IMR-90 (cell line): ENCODE measurements at regions not wholly inside any gene's neighbourhood (a gene's known extent, or its start where the extent isn't known, plus 50 kb on each side); places are given as distances from the start of the nearest gene placed in this dataset.

Experiments
- ATAC-seq: fragments of 200-7000 bp; cut with Tn5 transposase; 2 replicates; pipeline ENCODE4 v1.9.1; 2020; ENCODE audit warnings: low read depth, mild to moderate bottlenecking, moderate library complexity
- BruUV-seq: library from RNA; stranded (reverse); fragments of 400-500 nt; replicated peaks from 2 replicates; lab custom pipeline; 2021; lab: Mats Ljungman, UMichigan
- CTCF ChIA-PET: fragments of 300-600 bp; formaldehyde crosslinking; extraction: SDS; loops from one replicate; lab custom pipeline; 2021; ENCODE audit warnings: antibody characterized with exemption; lab: Yijun Ruan, JAX
- POLR2A ChIA-PET: fragments of 300-600 bp; sonication (Branson Sonifier 250); formaldehyde crosslinking; loops from one replicate; lab custom pipeline; 2022; ENCODE audit warnings: antibody characterized with exemption; ENCODE audit not compliant: unreplicated experiment; lab: Charles Lee
- DNase-seq: peaks from one replicate; pipeline ENCODE4 v3.0.0; 2013
- H2AFZ ChIP-seq: replicated peaks from 2 replicates; pipeline ENCODE3; 2013; ENCODE audit warnings: low read length, mild to moderate bottlenecking; ENCODE audit not compliant: poor library complexity
- H2AK5ac ChIP-seq: 2 replicates; pipeline ENCODE4 v1.6.1; 2013; ENCODE audit warnings: low read depth, low read length, inconsistent platforms
- H2AK9ac ChIP-seq: replicated peaks from 2 replicates; pipeline ENCODE3; 2013; ENCODE audit warnings: mild to moderate bottlenecking, low read depth, low read length, moderate library complexity; ENCODE audit not compliant: poor library complexity
- H2BK120ac ChIP-seq: 2 replicates; pipeline ENCODE4 v1.6.1; 2013; ENCODE audit warnings: low read depth, low read length, inconsistent platforms
- H2BK15ac ChIP-seq: 3 replicates; pipeline ENCODE4 v1.6.1; 2013; ENCODE audit warnings: low read depth, low read length, inconsistent platforms
- H2BK20ac ChIP-seq: 2 replicates; pipeline ENCODE4 v1.6.1; 2013; ENCODE audit warnings: low read depth, mild to moderate bottlenecking, inconsistent platforms, low read length, moderate library complexity
- H2BK5ac ChIP-seq: 2 replicates; pipeline ENCODE4 v1.6.1; 2013; ENCODE audit warnings: mild to moderate bottlenecking, low read depth, low read length, inconsistent platforms; ENCODE audit not compliant: poor library complexity, severe bottlenecking
- H3K14ac ChIP-seq: replicated peaks from 2 replicates; pipeline ENCODE4 v1.6.1; 2013; ENCODE audit warnings: low read depth, low read length, inconsistent platforms
- H3K18ac ChIP-seq: 2 replicates; pipeline ENCODE4 v1.6.1; 2013; ENCODE audit warnings: low read depth, low read length, control low read depth
- H3K23ac ChIP-seq: 2 replicates; pipeline ENCODE4 v1.6.1; 2013; ENCODE audit warnings: low read depth, low read length, inconsistent platforms
- H3K27ac ChIP-seq: 2 replicates; pipeline ENCODE4 v1.5.1; 2013; ENCODE audit warnings: mild to moderate bottlenecking, control low read depth, low read length; ENCODE audit not compliant: insufficient read depth
- H3K27me3 ChIP-seq: 2 replicates; pipeline ENCODE4 v1.6.1; 2013; ENCODE audit warnings: low read length; ENCODE audit not compliant: control insufficient read depth, insufficient read depth
- H3K36me3 ChIP-seq: 2 replicates; pipeline ENCODE4 v1.6.1; 2013; ENCODE audit warnings: low read length, mixed read lengths; ENCODE audit not compliant: control insufficient read depth, insufficient read depth
- H3K4ac ChIP-seq: 2 replicates; pipeline ENCODE4 v1.6.1; 2013; ENCODE audit warnings: low read depth, low read length, inconsistent platforms
- H3K4me1 ChIP-seq: 2 replicates; pipeline ENCODE4 v1.6.1; 2013; ENCODE audit warnings: low read length, mixed read lengths; ENCODE audit not compliant: control insufficient read depth, insufficient read depth
- H3K4me2 ChIP-seq: 2 replicates; pipeline ENCODE4 v1.6.1; 2013; ENCODE audit warnings: low read depth, mild to moderate bottlenecking, control low read depth, low read length, moderate library complexity
- H3K4me3 ChIP-seq: 2 replicates; pipeline ENCODE4 v1.5.1; 2013; ENCODE audit warnings: low read depth, mild to moderate bottlenecking, control low read depth, low read length, moderate library complexity; ENCODE audit not compliant: insufficient read depth
- H3K56ac ChIP-seq: 2 replicates; pipeline ENCODE4 v1.6.1; 2013; ENCODE audit warnings: low read length, inconsistent platforms; ENCODE audit not compliant: insufficient read depth; ENCODE audit errors: extremely low read depth
- H3K79me1 ChIP-seq, 2 experiments: 2 replicates each; pipeline ENCODE4 v1.6.1; 2013; ENCODE audit warnings: low read length in 2 of 2, inconsistent platforms in 1 of 2, low read depth in 1 of 2
- H3K9ac ChIP-seq: 2 replicates; pipeline ENCODE4 v1.6.1; 2013; ENCODE audit warnings: low read depth, low read length, control low read depth
- H3K9me1 ChIP-seq: 2 replicates; pipeline ENCODE4 v1.6.1; 2013; ENCODE audit warnings: low read length, inconsistent platforms; ENCODE audit not compliant: insufficient read depth
- H3K9me3 ChIP-seq: 2 replicates; pipeline ENCODE4 v1.6.1; 2013; ENCODE audit warnings: low read length; ENCODE audit not compliant: control insufficient read depth, insufficient read depth
- H4K20me1 ChIP-seq: 2 replicates; pipeline ENCODE4 v1.6.1; 2013; ENCODE audit warnings: low read length, inconsistent platforms; ENCODE audit not compliant: insufficient read depth
- H4K5ac ChIP-seq: 2 replicates; pipeline ENCODE4 v1.6.1; 2013; ENCODE audit warnings: mild to moderate bottlenecking, low read depth, low read length, control low read depth
- H4K8ac ChIP-seq, 2 experiments: 2 replicates each; pipeline ENCODE4 v1.6.1; 2013; ENCODE audit warnings: low read depth in 2 of 2, low read length in 2 of 2, control low read depth in 1 of 2, inconsistent platforms in 1 of 2
- H4K91ac ChIP-seq: 2 replicates; pipeline ENCODE4 v1.6.1; 2013; ENCODE audit warnings: low read depth, low read length, inconsistent platforms; ENCODE audit not compliant: insufficient read depth
- BHLHE40 ChIP-seq: fragments of 150-350 bp; IDR thresholded peaks from 2 replicates; pipeline ENCODE4 v1.6.1; 2016; ENCODE audit warnings: mild to moderate bottlenecking, low read depth, low read length
- CEBPB ChIP-seq: IDR thresholded peaks from 2 replicates; pipeline ENCODE4 v1.6.1; 2012; ENCODE audit warnings: low read depth, low read length, improper control_type of control experiment
- FOS ChIP-seq: fragments of 150-350 bp; IDR thresholded peaks from 2 replicates; pipeline ENCODE4 v1.6.1; 2016; ENCODE audit warnings: low read depth, low read length
- MAFK ChIP-seq: IDR thresholded peaks from 2 replicates; pipeline ENCODE4 v1.6.1; 2012; ENCODE audit warnings: low read depth, low read length, improper control_type of control experiment
- MAZ ChIP-seq: IDR thresholded peaks from 2 replicates; pipeline ENCODE4 v1.6.1; 2012; ENCODE audit warnings: low read depth, mild to moderate bottlenecking, low read length, improper control_type of control experiment, moderate library complexity, borderline replicate concordance
- MXI1 ChIP-seq: IDR thresholded peaks from 2 replicates; pipeline ENCODE4 v1.6.1; 2012; ENCODE audit warnings: low read depth, mild to moderate bottlenecking, low read length, moderate library complexity, borderline replicate concordance
- NFE2L2 ChIP-seq: fragments of 150-350 bp; IDR thresholded peaks from 2 replicates; pipeline ENCODE4 v1.6.1; 2016; ENCODE audit warnings: low read depth, mild to moderate bottlenecking, low read length
- RAD21 ChIP-seq: IDR thresholded peaks from 2 replicates; pipeline ENCODE4 v1.6.1; 2012; ENCODE audit warnings: low read length, improper control_type of control experiment
- RCOR1 ChIP-seq: IDR thresholded peaks from 2 replicates; pipeline ENCODE4 v1.6.1; 2012; ENCODE audit warnings: mild to moderate bottlenecking, low read length, improper control_type of control experiment; ENCODE audit not compliant: insufficient replicate concordance
- RFX5 ChIP-seq: IDR thresholded peaks from 2 replicates; pipeline ENCODE4 v1.8.0; 2012; ENCODE audit warnings: low read depth, mild to moderate bottlenecking, low read length, moderate library complexity
- SMC3 ChIP-seq: fragments of 150-350 bp; IDR thresholded peaks from 2 replicates; pipeline ENCODE4 v1.6.1; 2016; ENCODE audit warnings: low read depth, mild to moderate bottlenecking, antibody characterized with exemption, low read length, moderate library complexity
- WGBS, 2 experiments: methylation state at CpG; one replicate each; pipeline versions ENCODE4 v1.1.5 to v1.1.7; 2013; ENCODE audit warnings: missing lambda C conversion rate in 2 of 2; ENCODE audit not compliant: insufficient read length in 1 of 2; ENCODE audit errors: extremely low coverage in 2 of 2; 5-methylcytosine and 5-hydroxymethylcytosine counted together
- dilution Hi-C: fragments of 300-500 bp; cut with HindIII; formaldehyde crosslinking; loops from one replicate; pipeline ENCODE4 v1.14.3; 2018; ENCODE audit warnings: low sequenced_read_pairs; ENCODE audit not compliant: unreplicated experiment
- in situ Hi-C: fragments of 300-500 bp; cut with MboI; formaldehyde crosslinking; loops from 3 replicates; pipeline ENCODE4 v1.14.3; 2019; ENCODE audit warnings: low sequenced_read_pairs, inconsistent platforms, mixed read lengths
- intact Hi-C: fragments of 100-400 bp; cut with micrococcal nuclease; formaldehyde crosslinking; loops from 2 replicates; pipeline ENCODE4 v1.10.0; 2022
- TF ChIP-seq, protein P1 (sequence below): fragments of 150-350 bp; IDR thresholded peaks from 2 replicates; pipeline ENCODE4 v1.6.1; 2016; ENCODE audit warnings: low read depth, mild to moderate bottlenecking, low read length, moderate library complexity, borderline replicate concordance

DNA sequence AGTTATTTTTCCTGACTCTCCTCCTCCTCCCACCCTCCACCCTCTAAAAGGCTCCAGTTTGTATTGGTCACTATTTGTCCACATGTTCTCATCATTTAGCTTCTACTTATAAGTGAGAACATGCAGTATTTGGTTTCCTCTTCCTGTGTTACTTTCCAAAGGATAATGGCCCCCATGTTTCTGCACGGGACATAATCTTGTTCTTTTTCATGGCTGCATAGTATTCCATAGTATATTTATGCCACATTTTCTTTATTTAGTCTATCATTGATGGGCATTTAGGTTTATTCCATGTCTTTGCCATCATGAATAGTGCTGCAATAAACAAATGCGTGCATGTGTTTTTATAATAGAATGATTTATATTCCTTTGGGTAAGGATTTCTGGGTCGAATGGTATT, 167.3 kb upstream of the GRID2 start:
- no peak overlapping the region for H2AK5ac ChIP-seq
- TF ChIP-seq MXI1 (no peak), MAZ (no peak), BHLHE40 (no peak), NFE2L2 (no peak), MAFK (no peak), CEBPB (no peak), FOS (no peak), RCOR1 (no peak), SMC3 (no peak), RAD21 (no peak), RFX5 (no peak)
- TF ChIP-seq, protein P1, sequence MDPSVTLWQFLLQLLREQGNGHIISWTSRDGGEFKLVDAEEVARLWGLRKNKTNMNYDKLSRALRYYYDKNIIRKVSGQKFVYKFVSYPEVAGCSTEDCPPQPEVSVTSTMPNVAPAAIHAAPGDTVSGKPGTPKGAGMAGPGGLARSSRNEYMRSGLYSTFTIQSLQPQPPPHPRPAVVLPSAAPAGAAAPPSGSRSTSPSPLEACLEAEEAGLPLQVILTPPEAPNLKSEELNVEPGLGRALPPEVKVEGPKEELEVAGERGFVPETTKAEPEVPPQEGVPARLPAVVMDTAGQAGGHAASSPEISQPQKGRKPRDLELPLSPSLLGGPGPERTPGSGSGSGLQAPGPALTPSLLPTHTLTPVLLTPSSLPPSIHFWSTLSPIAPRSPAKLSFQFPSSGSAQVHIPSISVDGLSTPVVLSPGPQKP: no peak
- H2AFZ ChIP-seq: no peak overlapping the region
- H3K4ac ChIP-seq: no peak overlapping the region
- no peaks in the 10 kb centered on the region for H3K36me3 ChIP-seq
- no peak overlapping the region for H3K23ac ChIP-seq
- BruUV-seq: no TSS peak
- in situ Hi-C loops (no loop called here), intact Hi-C loops (no loop called here), dilution Hi-C loops (no loop called here)
- DNase-seq (no peak), ATAC-seq (no peak)
- no peaks in the 10 kb centered on the region for H3K79me1 ChIP-seq
- no peak overlapping the region for H3K4me2 ChIP-seq
- no peak overlapping the region for H3K27ac ChIP-seq
- H2AK9ac ChIP-seq: no peak overlapping the region
- H4K5ac ChIP-seq: no peak overlapping the region
- ChIA-PET CTCF (interaction anchor here (1.0 kb wide), 1 partner anchor 18 kb away, joined by 3 read pairs; no protein-coding TSS in a partner anchor), POLR2A (no interaction called here)
- no peak overlapping the region for H4K91ac ChIP-seq
- H2BK15ac ChIP-seq: no peak overlapping the region
- no peak overlapping the region for H3K9ac ChIP-seq
- H3K56ac ChIP-seq: no peak overlapping the region
- H2BK20ac ChIP-seq: no peak overlapping the region
- no peak overlapping the region for H2BK120ac ChIP-seq
- H4K8ac ChIP-seq: no peak overlapping the region
- H2BK5ac ChIP-seq: no peak overlapping the region
- no peaks in the 10 kb centered on the region for H3K9me1 ChIP-seq
- no peaks in the 10 kb centered on the region for H3K27me3 ChIP-seq
- no peaks in the 10 kb centered on the region for H3K4me1 ChIP-seq
- no peak overlapping the region for H3K4me3 ChIP-seq
- no peak overlapping the region for H3K18ac ChIP-seq
- no CpG with 5 or more reads among the region's 3 CpGs for WGBS, 2 experiments
- H3K9me3 ChIP-seq: no peaks in the 10 kb centered on the region
- H3K14ac ChIP-seq: no peak overlapping the region
- H4K20me1 ChIP-seq: no peaks in the 10 kb centered on the region
